Thoracic aorta (tissue), 2 donors: ENCODE measurements at regions not wholly inside any gene's neighbourhood (a gene's known extent, or its start where the extent isn't known, plus 50 kb on each side); places are given as distances from the start of the nearest gene placed in this dataset.

Experiments
- ATAC-seq: fragments of 150-250 bp; one replicate; pipeline ENCODE4 v1.8.0; 2017; ENCODE audit warnings: low read depth; ENCODE audit not compliant: insufficient number of reproducible peaks, low FRiP score
- DNase-seq: peaks from one replicate; pipeline ENCODE4 v3.0.0-alpha.2; 2020; ENCODE audit warnings: low spot score
- H3K27ac ChIP-seq, 2 donors: fragments of 200-600 bp; sonication (generic); 1 replicate in 1 of 2; 2 replicates in 1 of 2; pipeline ENCODE4 v1.5.1; 2016; ENCODE audit warnings: mild to moderate bottlenecking in 2 of 2, moderate library complexity in 2 of 2
- H3K27me3 ChIP-seq: fragments of 200-600 bp; sonication (generic); replicated peaks from 2 replicates; pipeline ENCODE4 v1.6.0; 2016; ENCODE audit warnings: mild to moderate bottlenecking; ENCODE audit not compliant: insufficient read depth
- H3K36me3 ChIP-seq: fragments of 200-600 bp; sonication (generic); one replicate; pipeline ENCODE4 v1.5.1; 2016
- H3K4me1 ChIP-seq, 2 donors: fragments of 200-600 bp; sonication (generic); 1 replicate in 1 of 2; 2 replicates in 1 of 2; pipeline versions ENCODE4 v1.5.1 to v1.6.0; 2016; ENCODE audit warnings: low read depth in 2 of 2, mild to moderate bottlenecking in 1 of 2; ENCODE audit not compliant: control insufficient read depth in 1 of 2
- H3K4me3 ChIP-seq: fragments of 200-600 bp; sonication (generic); 2 replicates; pipeline ENCODE4 v1.5.1; 2016; ENCODE audit warnings: mild to moderate bottlenecking
- H3K9me3 ChIP-seq: fragments of 200-600 bp; sonication (generic); 2 replicates; pipeline ENCODE4 v1.5.1; 2016
- CTCF ChIP-seq: fragments of 200-600 bp; sonication (generic); IDR thresholded peaks from one replicate; pipeline ENCODE4 v1.5.1; 2019; ENCODE audit warnings: antibody characterized with exemption

- no peak for TF ChIP-seq CTCF
- no peaks in the 10 kb centered on the region for H3K36me3 ChIP-seq
- DNase-seq (no peak), ATAC-seq (no peak)
- no peak overlapping the region for H3K4me3 ChIP-seq
- no peak overlapping the region for H3K27ac ChIP-seq
- H3K9me3 ChIP-seq: no peaks in the 10 kb centered on the region
- peaks cover 35 to 61% of the 10 kb centered on the region in 2 donors for H3K4me1 ChIP-seq
- no peaks in the 10 kb centered on the region for H3K27me3 ChIP-seq
Observed at GRCh38 chr16:73792199-73793020, 504.2 kb upstream of the PSMD7 start.

- DNase-seq (no peak), ATAC-seq (no peak)
- H3K36me3 ChIP-seq: no peaks in the 10 kb centered on the region
- H3K4me1 ChIP-seq: peaks cover 6 to 30% of the 10 kb centered on the region in 2 donors
- no peak overlapping the region for H3K4me3 ChIP-seq
- no peak for TF ChIP-seq CTCF
- no peak overlapping the region for H3K27ac ChIP-seq
- peaks cover 3% of the 10 kb centered on the region for H3K9me3 ChIP-seq
- H3K27me3 ChIP-seq: no peaks in the 10 kb centered on the region
Observed at GRCh38 chr16:73781297-73781696, 515.3 kb upstream of the PSMD7 start.

- TF ChIP-seq CTCF: no peak
Observed at GRCh38 chr16:73778887-73779286, 517.7 kb upstream of the PSMD7 start.

GRCh38 chr16:73775841-73776388 is 520.7 kb upstream of the PSMD7 start:
- DNase-seq (no peak), ATAC-seq (no peak)
- TF ChIP-seq CTCF: no peak
- Histone ChIP-seq H3K9me3 (no peaks in the 10 kb centered on the region), H3K27me3 (no peaks in the 10 kb centered on the region), H3K4me3 (peak overlapping the region; percentile 67), H3K4me1 (peaks cover 16 to 73% of the 10 kb centered on the region in 2 donors), H3K36me3 (no peaks in the 10 kb centered on the region), H3K27ac (peak overlapping the region; percentile 42 to 65)

More at GRCh38 chr16:73778887-73779286, 517.7 kb upstream of the PSMD7 start:
- DNase-seq (no peak), ATAC-seq (no peak)
- no peaks in the 10 kb centered on the region for H3K36me3 ChIP-seq
- H3K27ac ChIP-seq: no peak overlapping the region
- no peaks in the 10 kb centered on the region for H3K27me3 ChIP-seq
- H3K4me3 ChIP-seq: no peak overlapping the region
- H3K4me1 ChIP-seq: peaks cover 6 to 44% of the 10 kb centered on the region in 2 donors
- peaks cover 3% of the 10 kb centered on the region for H3K9me3 ChIP-seq

GRCh38 chr16:73771196-73772064 is 525.2 kb upstream of the PSMD7 start:
- TF ChIP-seq CTCF: no peak
- H3K9me3 ChIP-seq: no peaks in the 10 kb centered on the region
- H3K27ac ChIP-seq: peak overlapping the region; percentile 68 to 76
- DNase-seq (no peak), ATAC-seq (no peak)
- H3K27me3 ChIP-seq: no peaks in the 10 kb centered on the region
- H3K36me3 ChIP-seq: no peaks in the 10 kb centered on the region
- no peak overlapping the region for H3K4me3 ChIP-seq
- peaks cover 27 to 79% of the 10 kb centered on the region in 2 donors for H3K4me1 ChIP-seq
